Mammary epithelial cell (primary cell): ENCODE measurements at regions not wholly inside any gene's neighbourhood (a gene's known extent, or its start where the extent isn't known, plus 50 kb on each side); places are given as distances from the start of the nearest gene placed in this dataset.

Experiments used
- CTCF ChIP-seq, 2 donors: IDR thresholded peaks in 1 of 2; conservative IDR thresholded peaks in 1 of 2; 2 replicates each; pipeline ENCODE4 v1.5.1; 2011 to 2012; ENCODE audit warnings: inconsistent platforms in 2 of 2, low read length in 2 of 2, mild to moderate bottlenecking in 2 of 2, control low read depth in 1 of 2, low read depth in 1 of 2; ENCODE audit not compliant: insufficient read depth in 1 of 2; ENCODE audit errors: extremely low read depth in 1 of 2
- EZH2 ChIP-seq: IDR thresholded peaks from 2 replicates; pipeline ENCODE4 v1.6.1; 2012; ENCODE audit warnings: low read length, inconsistent platforms, borderline replicate concordance

- TF ChIP-seq CTCF (conservative IDR thresholded peaks at IDR 0.05 in 1 of 2, IDR thresholded peaks at IDR 0.05 in 1 of 2; ENCODE audit: extremely low read depth in 1 of 2, insufficient read depth in 1 of 2, low read depth in 1 of 2, low read length in 2 of 2) (no peak), EZH2 (no peak)
These were observed 1068.8 kb downstream of the BCL11A start for GRCh38 chr2:59484673-59485072.
